Esophagus muscularis mucosa (tissue), 3 donors: ENCODE measurements at regions not wholly inside any gene's neighbourhood (a gene's known extent, or its start where the extent isn't known, plus 50 kb on each side); places are given as distances from the start of the nearest gene placed in this dataset.

Experiments used
- CTCF ChIP-seq, 3 experiments: fragments of 200-600 bp in 2 of 3; fragments of 450-650 bp in 1 of 3; sonication (generic) in 2 of 3; IDR thresholded peaks; one replicate each; pipeline ENCODE4 v1.5.1; 2017 to 2019; ENCODE audit warnings: antibody characterized with exemption in 3 of 3, mild to moderate bottlenecking in 2 of 3, moderate library complexity in 1 of 3
- EP300 ChIP-seq: sonication (generic); formaldehyde crosslinking; IDR thresholded peaks from one replicate; pipeline ENCODE4 v1.6.1; 2017; ENCODE audit warnings: antibody characterized with exemption

DNA sequence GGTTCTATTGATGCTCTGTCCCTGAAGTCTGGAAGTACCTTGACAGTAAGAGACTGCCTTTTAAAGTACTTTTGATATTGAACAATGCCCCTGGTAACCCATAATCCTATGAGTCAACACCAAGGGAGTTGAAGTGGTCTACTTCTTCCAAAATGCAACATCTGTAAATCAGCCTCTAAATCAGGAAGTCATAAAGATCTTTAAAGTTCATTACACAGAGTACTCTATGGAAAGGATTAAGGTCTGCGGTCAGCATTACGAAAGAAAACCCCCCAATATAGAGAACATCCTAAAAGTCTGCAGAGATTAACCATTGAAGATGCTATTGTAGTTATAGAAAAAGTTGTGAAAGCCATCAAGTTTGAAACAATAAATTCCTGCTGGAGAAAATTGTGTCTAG is 52.7 kb upstream of the CMC1 start:
- no peak for TF ChIP-seq CTCF (IDR thresholded peaks at IDR 0.05)
- no peak for TF ChIP-seq EP300
